ENCODE measurements at regions not wholly inside any gene's neighbourhood (a gene's known extent, or its start where the extent isn't known, plus 50 kb on each side); places are given as distances from the start of the nearest gene placed in this dataset.

DNA sequence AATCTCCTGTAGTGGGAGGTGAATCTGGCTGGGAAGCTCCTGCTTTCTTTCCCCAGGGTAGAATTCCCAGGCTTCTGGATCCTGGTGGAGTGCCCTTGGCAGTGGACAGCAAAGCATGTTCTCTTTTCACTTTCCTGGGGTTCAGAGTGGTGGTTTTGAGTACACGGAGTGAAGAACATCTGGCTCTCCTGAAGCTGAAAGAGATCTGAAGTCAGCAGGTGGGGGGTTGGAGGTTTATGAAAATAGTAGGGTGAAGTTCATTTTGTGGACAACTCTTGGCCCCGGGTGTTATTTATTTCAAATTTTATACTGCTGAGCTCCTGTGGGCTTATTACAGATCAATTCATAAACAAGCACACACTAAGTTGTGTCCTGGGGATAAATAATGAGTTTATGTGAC, 497.3 kb downstream of the KLF5 start:
- no peak overlapping the region for H3K27ac ChIP-seq (ENCODE audit: low read depth, low read length)
- ATAC-seq (no peak), DNase-seq (ENCODE audit: low read depth, low spot score) (no peak)
- H3K4me3 ChIP-seq (replicated peaks in 1 of 2; ENCODE audit: low read depth in 1 of 2, low read length in 2 of 2): no peak overlapping the region
- H2AFZ ChIP-seq (ENCODE audit: low read depth, low read length, poor library complexity, severe bottlenecking): no peak overlapping the region
- H3K9ac ChIP-seq (ENCODE audit: low read length): no peak overlapping the region
- CTCF ChIA-PET: no interaction called here
- POLR2A ChIA-PET: no interaction called here
- H3K9me2 ChIP-seq (ENCODE audit: insufficient read depth): no peaks in the 10 kb centered on the region; the same call in 1 of the 2 replicates
- H3K4me2 ChIP-seq (ENCODE audit: low read length): no peak overlapping the region
- H4K20me1 ChIP-seq (ENCODE audit: insufficient read depth): no peaks in the 10 kb centered on the region
- H3K79me2 ChIP-seq (ENCODE audit: insufficient read depth, low read length): no peaks in the 10 kb centered on the region
- intact Hi-C loops (cut with micrococcal nuclease): no loop called here
- no peaks in the 10 kb centered on the region for H3K27me3 ChIP-seq (ENCODE audit: insufficient read depth, low read length)
- H3K4me1 ChIP-seq (ENCODE audit: control insufficient read depth in 1 of 2, insufficient read depth in 2 of 2, low read length in 2 of 2): no peaks in the 10 kb centered on the region
- H3K9me3 ChIP-seq (ENCODE audit: control insufficient read depth in 1 of 2, insufficient read depth in 1 of 2, low read depth in 1 of 2, low read length in 2 of 2): no peaks in the 10 kb centered on the region
- RAD21 ChIA-PET (ENCODE audit: low non-redundant PET in 1 of 2, low total read pairs in 2 of 2, uncharacterized antibody in 2 of 2, unreplicated experiment in 2 of 2): no interaction called here
- BruUV-seq (replicated peaks): no TSS peak
- TF ChIP-seq SP1 (IDR thresholded peaks at IDR 0.05; ENCODE audit: low read depth) (no peak), EGR1 (IDR thresholded peaks at IDR 0.05; ENCODE audit: low read depth) (no peak), EZH2 (IDR thresholded peaks at IDR 0.05) (no peak), FOSL1 (IDR thresholded peaks at IDR 0.05; ENCODE audit: low read depth) (no peak), SIN3A (IDR thresholded peaks at IDR 0.05; ENCODE audit: low read depth) (no peak), POLR2A (IDR thresholded peaks at IDR 0.05; ENCODE audit: borderline replicate concordance, extremely low read depth, insufficient read depth, insufficient read length) (no peak), ZNF274 (IDR thresholded peaks at IDR 0.05; ENCODE audit: low read depth, low read length) (no peak), ZFX (IDR thresholded peaks at IDR 0.05) (no peak)
- TF ChIP-seq, protein P1, sequence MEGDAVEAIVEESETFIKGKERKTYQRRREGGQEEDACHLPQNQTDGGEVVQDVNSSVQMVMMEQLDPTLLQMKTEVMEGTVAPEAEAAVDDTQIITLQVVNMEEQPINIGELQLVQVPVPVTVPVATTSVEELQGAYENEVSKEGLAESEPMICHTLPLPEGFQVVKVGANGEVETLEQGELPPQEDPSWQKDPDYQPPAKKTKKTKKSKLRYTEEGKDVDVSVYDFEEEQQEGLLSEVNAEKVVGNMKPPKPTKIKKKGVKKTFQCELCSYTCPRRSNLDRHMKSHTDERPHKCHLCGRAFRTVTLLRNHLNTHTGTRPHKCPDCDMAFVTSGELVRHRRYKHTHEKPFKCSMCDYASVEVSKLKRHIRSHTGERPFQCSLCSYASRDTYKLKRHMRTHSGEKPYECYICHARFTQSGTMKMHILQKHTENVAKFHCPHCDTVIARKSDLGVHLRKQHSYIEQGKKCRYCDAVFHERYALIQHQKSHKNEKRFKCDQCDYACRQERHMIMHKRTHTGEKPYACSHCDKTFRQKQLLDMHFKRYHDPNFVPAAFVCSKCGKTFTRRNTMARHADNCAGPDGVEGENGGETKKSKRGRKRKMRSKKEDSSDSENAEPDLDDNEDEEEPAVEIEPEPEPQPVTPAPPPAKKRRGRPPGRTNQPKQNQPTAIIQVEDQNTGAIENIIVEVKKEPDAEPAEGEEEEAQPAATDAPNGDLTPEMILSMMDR (IDR thresholded peaks at IDR 0.05 in 2 of 3, conservative IDR thresholded peaks at IDR 0.05 in 1 of 3; ENCODE audit: borderline replicate concordance in 1 of 3, insufficient read depth in 1 of 3, low read depth in 2 of 3, low read length in 2 of 3): no peak
- TF ChIP-seq, protein P2, sequence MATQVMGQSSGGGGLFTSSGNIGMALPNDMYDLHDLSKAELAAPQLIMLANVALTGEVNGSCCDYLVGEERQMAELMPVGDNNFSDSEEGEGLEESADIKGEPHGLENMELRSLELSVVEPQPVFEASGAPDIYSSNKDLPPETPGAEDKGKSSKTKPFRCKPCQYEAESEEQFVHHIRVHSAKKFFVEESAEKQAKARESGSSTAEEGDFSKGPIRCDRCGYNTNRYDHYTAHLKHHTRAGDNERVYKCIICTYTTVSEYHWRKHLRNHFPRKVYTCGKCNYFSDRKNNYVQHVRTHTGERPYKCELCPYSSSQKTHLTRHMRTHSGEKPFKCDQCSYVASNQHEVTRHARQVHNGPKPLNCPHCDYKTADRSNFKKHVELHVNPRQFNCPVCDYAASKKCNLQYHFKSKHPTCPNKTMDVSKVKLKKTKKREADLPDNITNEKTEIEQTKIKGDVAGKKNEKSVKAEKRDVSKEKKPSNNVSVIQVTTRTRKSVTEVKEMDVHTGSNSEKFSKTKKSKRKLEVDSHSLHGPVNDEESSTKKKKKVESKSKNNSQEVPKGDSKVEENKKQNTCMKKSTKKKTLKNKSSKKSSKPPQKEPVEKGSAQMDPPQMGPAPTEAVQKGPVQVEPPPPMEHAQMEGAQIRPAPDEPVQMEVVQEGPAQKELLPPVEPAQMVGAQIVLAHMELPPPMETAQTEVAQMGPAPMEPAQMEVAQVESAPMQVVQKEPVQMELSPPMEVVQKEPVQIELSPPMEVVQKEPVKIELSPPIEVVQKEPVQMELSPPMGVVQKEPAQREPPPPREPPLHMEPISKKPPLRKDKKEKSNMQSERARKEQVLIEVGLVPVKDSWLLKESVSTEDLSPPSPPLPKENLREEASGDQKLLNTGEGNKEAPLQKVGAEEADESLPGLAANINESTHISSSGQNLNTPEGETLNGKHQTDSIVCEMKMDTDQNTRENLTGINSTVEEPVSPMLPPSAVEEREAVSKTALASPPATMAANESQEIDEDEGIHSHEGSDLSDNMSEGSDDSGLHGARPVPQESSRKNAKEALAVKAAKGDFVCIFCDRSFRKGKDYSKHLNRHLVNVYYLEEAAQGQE (IDR thresholded peaks at IDR 0.05; ENCODE audit: low read depth): no peak
- TF ChIP-seq, protein P3, sequence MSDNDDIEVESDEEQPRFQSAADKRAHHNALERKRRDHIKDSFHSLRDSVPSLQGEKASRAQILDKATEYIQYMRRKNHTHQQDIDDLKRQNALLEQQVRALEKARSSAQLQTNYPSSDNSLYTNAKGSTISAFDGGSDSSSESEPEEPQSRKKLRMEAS (IDR thresholded peaks at IDR 0.05): no peak
- TF ChIP-seq, protein P4, sequence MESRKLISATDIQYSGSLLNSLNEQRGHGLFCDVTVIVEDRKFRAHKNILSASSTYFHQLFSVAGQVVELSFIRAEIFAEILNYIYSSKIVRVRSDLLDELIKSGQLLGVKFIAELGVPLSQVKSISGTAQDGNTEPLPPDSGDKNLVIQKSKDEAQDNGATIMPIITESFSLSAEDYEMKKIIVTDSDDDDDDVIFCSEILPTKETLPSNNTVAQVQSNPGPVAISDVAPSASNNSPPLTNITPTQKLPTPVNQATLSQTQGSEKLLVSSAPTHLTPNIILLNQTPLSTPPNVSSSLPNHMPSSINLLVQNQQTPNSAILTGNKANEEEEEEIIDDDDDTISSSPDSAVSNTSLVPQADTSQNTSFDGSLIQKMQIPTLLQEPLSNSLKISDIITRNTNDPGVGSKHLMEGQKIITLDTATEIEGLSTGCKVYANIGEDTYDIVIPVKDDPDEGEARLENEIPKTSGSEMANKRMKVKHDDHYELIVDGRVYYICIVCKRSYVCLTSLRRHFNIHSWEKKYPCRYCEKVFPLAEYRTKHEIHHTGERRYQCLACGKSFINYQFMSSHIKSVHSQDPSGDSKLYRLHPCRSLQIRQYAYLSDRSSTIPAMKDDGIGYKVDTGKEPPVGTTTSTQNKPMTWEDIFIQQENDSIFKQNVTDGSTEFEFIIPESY (IDR thresholded peaks at IDR 0.05; ENCODE audit: extremely low read depth, insufficient replicate concordance, low read length): no peak
- no peaks in the 10 kb centered on the region for H3K36me3 ChIP-seq (ENCODE audit: control insufficient read depth in 1 of 2, insufficient read depth in 2 of 2, low read length in 2 of 2)

Data from HCT116 (cell line).